ENCODE measurements at regions not wholly inside any gene's neighbourhood (a gene's known extent, or its start where the extent isn't known, plus 50 kb on each side); places are given as distances from the start of the nearest gene placed in this dataset.

- no peaks in the 10 kb centered on the region for H4K20me1 ChIP-seq (ENCODE audit: control insufficient read depth, insufficient read depth, low read length, poor library complexity, severe bottlenecking)
- H3K4me1 ChIP-seq (ENCODE audit: control insufficient read depth in 2 of 2, insufficient read depth in 2 of 2, low read length in 2 of 2), result no peaks in the 10 kb centered on the region
- DNase-seq, result no peak
- no peak overlapping the region for H2AFZ ChIP-seq (ENCODE audit: insufficient read depth, low read depth, low read length, poor library complexity, severe bottlenecking)
- H3K4me1 Mint-ChIP-seq, result no peaks in the 10 kb centered on the region
- intact Hi-C loops (cut with micrococcal nuclease), result no loop called here
- no peaks in the 10 kb centered on the region for H3K79me2 ChIP-seq (ENCODE audit: control insufficient read depth, insufficient read depth, low read length)
- no peaks in the 10 kb centered on the region for H3K27me3 Mint-ChIP-seq
- WGBS (ENCODE audit: insufficient coverage), result 84% methylated on average over 2 of the region's 4 CpGs
- peaks cover 0 to 3% (median 0%) of the 10 kb centered on the region in 4 experiments for H3K27me3 ChIP-seq (replicated peaks in 1 of 4; ENCODE audit: control extremely low read depth in 1 of 4, control insufficient read depth in 3 of 4, insufficient read depth in 4 of 4, low read length in 3 of 4)
- H3K4me2 ChIP-seq (replicated peaks; ENCODE audit: low read depth, low read length, poor library complexity, severe bottlenecking), result no peak overlapping the region
- no peak overlapping the region for H3K27ac ChIP-seq (ENCODE audit: low read length in 2 of 2)
- no peak for ATAC-seq (ENCODE audit: low read depth)
- H3K36me3 ChIP-seq (replicated peaks in 1 of 2; ENCODE audit: control extremely low read depth in 1 of 2, control insufficient read depth in 1 of 2, extremely low read depth in 1 of 2, insufficient read depth in 2 of 2, low read length in 1 of 2), result no peaks in the 10 kb centered on the region
- CTCF ChIA-PET, result no interaction called here
- H3K4me3 ChIP-seq (ENCODE audit: control extremely low read depth in 1 of 5, extremely low read depth in 1 of 5, insufficient read depth in 1 of 5, low read depth in 2 of 5, low read length in 4 of 5), result no peak overlapping the region
- POLR2A ChIA-PET, result no interaction called here
- TF ChIP-seq EZH2 (IDR thresholded peaks at IDR 0.05; ENCODE audit: borderline replicate concordance, insufficient read depth, low read depth, low read length, poor library complexity, severe bottlenecking) (no peak), CTCF (IDR thresholded peaks at IDR 0.05) (no peak)
- no peak overlapping the region for H3K4me3 Mint-ChIP-seq
- no peaks in the 10 kb centered on the region for H3K9me3 Mint-ChIP-seq (ENCODE audit: insufficient read depth)
- no peak overlapping the region for H3K9ac ChIP-seq (ENCODE audit: low read length)
- H3K27ac Mint-ChIP-seq, result no peak overlapping the region
- peaks cover 0 to 4% (median 0%) of the 10 kb centered on the region in 3 donors for H3K9me3 ChIP-seq (ENCODE audit: control extremely low read depth in 1 of 3, control insufficient read depth in 2 of 3, insufficient read depth in 1 of 3, low read length in 2 of 3)
Measured at GRCh38 chr22:34567367-34567766, 498.6 kb upstream of the ISX start.

GRCh38 chr22:34570408-34570807 is 495.6 kb upstream of the ISX start:
- no CpG with 5 or more reads among the region's 3 CpGs for WGBS (ENCODE audit: insufficient coverage)
- intact Hi-C loops (cut with micrococcal nuclease), result no loop called here

More at GRCh38 chr22:34570408-34570807, 495.6 kb upstream of the ISX start:
- TF ChIP-seq EZH2 (IDR thresholded peaks at IDR 0.05; ENCODE audit: borderline replicate concordance, insufficient read depth, low read depth, low read length, poor library complexity, severe bottlenecking) (no peak), CTCF (IDR thresholded peaks at IDR 0.05) (no peak)
- Histone ChIP-seq H2AFZ (ENCODE audit: insufficient read depth, low read depth, low read length, poor library complexity, severe bottlenecking) (no peak overlapping the region), H3K9me3 (ENCODE audit: control extremely low read depth in 1 of 3, control insufficient read depth in 2 of 3, insufficient read depth in 1 of 3, low read length in 2 of 3) (peaks cover 0 to 6% (median 0%) of the 10 kb centered on the region in 3 donors), H3K4me2 (replicated peaks; ENCODE audit: low read depth, low read length, poor library complexity, severe bottlenecking) (no peak overlapping the region), H3K79me2 (ENCODE audit: control insufficient read depth, insufficient read depth, low read length) (no peaks in the 10 kb centered on the region), H3K4me1 (ENCODE audit: control insufficient read depth in 2 of 2, insufficient read depth in 2 of 2, low read length in 2 of 2) (no peaks in the 10 kb centered on the region), H3K4me3 (ENCODE audit: control extremely low read depth in 1 of 5, extremely low read depth in 1 of 5, insufficient read depth in 1 of 5, low read depth in 2 of 5, low read length in 4 of 5) (no peak overlapping the region), H4K20me1 (ENCODE audit: control insufficient read depth, insufficient read depth, low read length, poor library complexity, severe bottlenecking) (no peaks in the 10 kb centered on the region), H3K9ac (ENCODE audit: low read length) (no peak overlapping the region), H3K27me3 (replicated peaks in 1 of 4; ENCODE audit: control extremely low read depth in 1 of 4, control insufficient read depth in 3 of 4, insufficient read depth in 4 of 4, low read length in 3 of 4) (no peaks in the 10 kb centered on the region), H3K36me3 (replicated peaks in 1 of 2; ENCODE audit: control extremely low read depth in 1 of 2, control insufficient read depth in 1 of 2, extremely low read depth in 1 of 2, insufficient read depth in 2 of 2, low read length in 1 of 2) (no peaks in the 10 kb centered on the region), H3K27ac (ENCODE audit: low read length in 2 of 2) (no peak overlapping the region)
- Mint-ChIP-seq H3K4me1 (no peaks in the 10 kb centered on the region), H3K4me3 (no peak overlapping the region), H3K27ac (no peak overlapping the region), H3K27me3 (no peaks in the 10 kb centered on the region), H3K9me3 (ENCODE audit: insufficient read depth) (peaks cover 5% of the 10 kb centered on the region)
- no peak for ATAC-seq (ENCODE audit: low read depth)
- DNase-seq, result no peak
- POLR2A ChIA-PET, result no interaction called here
- CTCF ChIA-PET, result no interaction called here

All from B cell (primary cell).